Duodenal mucosa (tissue), 2 donors: ENCODE measurements at regions not wholly inside any gene's neighbourhood (a gene's known extent, or its start where the extent isn't known, plus 50 kb on each side); places are given as distances from the start of the nearest gene placed in this dataset.

Experiments
- H3K27ac ChIP-seq: one replicate; pipeline ENCODE4 v1.7.0; 2013; ENCODE audit warnings: low read depth, low read length
- H3K27me3 ChIP-seq, 2 donors: one replicate each; pipeline ENCODE4 v1.7.0; 2013; ENCODE audit warnings: low read length in 2 of 2, control low read depth in 1 of 2; ENCODE audit not compliant: insufficient read depth in 2 of 2, control insufficient read depth in 1 of 2
- H3K36me3 ChIP-seq, 2 donors: one replicate each; pipeline ENCODE4 v1.7.0; 2013; ENCODE audit warnings: low read length in 2 of 2, control low read depth in 1 of 2; ENCODE audit not compliant: insufficient read depth in 2 of 2, control insufficient read depth in 1 of 2
- H3K4me1 ChIP-seq, 2 donors: one replicate each; pipeline ENCODE4 v1.7.0; 2013; ENCODE audit warnings: low read length in 2 of 2, control low read depth in 1 of 2; ENCODE audit not compliant: insufficient read depth in 2 of 2, control insufficient read depth in 1 of 2
- H3K4me3 ChIP-seq, 2 donors: one replicate each; pipeline ENCODE4 v1.7.0; 2013; ENCODE audit warnings: low read length in 2 of 2, low read depth in 1 of 2
- H3K9ac ChIP-seq, 2 donors: one replicate each; pipeline ENCODE4 v1.7.0; 2013; ENCODE audit warnings: low read length in 2 of 2, low read depth in 1 of 2
- H3K9me3 ChIP-seq, 2 donors: one replicate each; pipeline ENCODE4 v1.7.0; 2013; ENCODE audit warnings: low read length in 2 of 2, control low read depth in 1 of 2; ENCODE audit not compliant: control insufficient read depth in 1 of 2

DNA sequence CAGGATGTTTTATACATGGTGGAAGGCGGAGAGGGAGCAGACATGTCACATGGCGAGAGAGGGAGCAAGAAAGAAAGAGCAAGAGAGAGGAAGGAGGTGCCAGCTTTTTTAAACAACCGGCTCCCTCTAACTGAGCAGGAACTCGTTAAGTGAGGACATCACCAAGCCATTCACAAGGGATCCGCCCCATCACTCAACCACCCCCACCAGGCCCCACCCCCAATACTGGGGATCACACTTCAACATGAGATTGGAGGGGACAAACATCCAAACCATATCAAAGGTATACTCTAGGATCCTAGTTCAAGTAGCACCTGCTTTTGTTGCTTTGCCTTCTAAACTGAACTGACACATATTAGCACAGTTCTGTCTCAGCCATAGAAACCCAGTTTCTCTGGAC, 141.9 kb upstream of the KLF14 start:
- no peaks in the 10 kb centered on the region for H3K9me3 ChIP-seq
- no peak overlapping the region for H3K4me3 ChIP-seq
- no peak overlapping the region for H3K27ac ChIP-seq
- no peaks in the 10 kb centered on the region for H3K27me3 ChIP-seq
- H3K36me3 ChIP-seq = peaks cover 19 to 52% of the 10 kb centered on the region in 2 donors
- no peaks in the 10 kb centered on the region for H3K4me1 ChIP-seq
- no peak overlapping the region for H3K9ac ChIP-seq

GRCh38 chr7:130877236-130877990, 143.4 kb upstream of the KLF14 start:
- Histone ChIP-seq H3K4me1 (no peaks in the 10 kb centered on the region), H3K27me3 (no peaks in the 10 kb centered on the region), H3K9me3 (no peaks in the 10 kb centered on the region), H3K4me3 (no peak overlapping the region), H3K9ac (no peak overlapping the region), H3K27ac (no peak overlapping the region), H3K36me3 (peaks cover 32 to 58% of the 10 kb centered on the region in 2 donors)

GRCh38 chr7:130877991-130878305, 143.9 kb upstream of the KLF14 start:
- Histone ChIP-seq H3K27ac (no peak overlapping the region), H3K4me3 (no peak overlapping the region), H3K9ac (no peak overlapping the region), H3K36me3 (peaks cover 37 to 58% of the 10 kb centered on the region in 2 donors), H3K4me1 (no peaks in the 10 kb centered on the region), H3K9me3 (no peaks in the 10 kb centered on the region), H3K27me3 (no peaks in the 10 kb centered on the region)

GRCh38 chr7:130878785-130879184, 144.8 kb upstream of the KLF14 start:
- Histone ChIP-seq H3K4me3 (no peak overlapping the region), H3K27me3 (no peaks in the 10 kb centered on the region), H3K9ac (no peak overlapping the region), H3K4me1 (no peaks in the 10 kb centered on the region), H3K27ac (no peak overlapping the region), H3K9me3 (no peaks in the 10 kb centered on the region), H3K36me3 (peaks cover 38 to 64% of the 10 kb centered on the region in 2 donors)

GRCh38 chr7:130879191-130879590, 145.2 kb upstream of the KLF14 start:
- no peaks in the 10 kb centered on the region for H3K27me3 ChIP-seq

GRCh38 chr7:130880668-130881067, 146.7 kb upstream of the KLF14 start:
- H3K27ac ChIP-seq = no peak overlapping the region

More at GRCh38 chr7:130879191-130879590, 145.2 kb upstream of the KLF14 start:
- H3K4me1 ChIP-seq = no peaks in the 10 kb centered on the region
- no peak overlapping the region for H3K4me3 ChIP-seq
- peaks cover 38 to 64% of the 10 kb centered on the region in 2 donors for H3K36me3 ChIP-seq
- no peak overlapping the region for H3K9ac ChIP-seq
- H3K9me3 ChIP-seq = no peaks in the 10 kb centered on the region
- no peak overlapping the region for H3K27ac ChIP-seq

GRCh38 chr7:130881091-130881798, 147.2 kb upstream of the KLF14 start:
- Histone ChIP-seq H3K4me1 (peaks cover 15 to 18% of the 10 kb centered on the region in 2 donors), H3K9me3 (no peaks in the 10 kb centered on the region), H3K36me3 (peaks cover 47 to 72% of the 10 kb centered on the region in 2 donors), H3K9ac (no peak overlapping the region), H3K4me3 (no peak overlapping the region), H3K27me3 (no peaks in the 10 kb centered on the region), H3K27ac (no peak overlapping the region)

More at GRCh38 chr7:130880668-130881067, 146.7 kb upstream of the KLF14 start:
- peaks cover 12 to 14% of the 10 kb centered on the region in 2 donors for H3K4me1 ChIP-seq
- H3K36me3 ChIP-seq = peaks cover 47 to 70% of the 10 kb centered on the region in 2 donors
- no peaks in the 10 kb centered on the region for H3K27me3 ChIP-seq
- H3K4me3 ChIP-seq = no peak overlapping the region
- no peaks in the 10 kb centered on the region for H3K9me3 ChIP-seq
- H3K9ac ChIP-seq = no peak overlapping the region

- Histone ChIP-seq H3K4me3 (no peak overlapping the region), H3K9ac (no peak overlapping the region), H3K27ac (no peak overlapping the region), H3K4me1 (peaks cover 20 to 24% of the 10 kb centered on the region in 2 donors), H3K27me3 (no peaks in the 10 kb centered on the region), H3K36me3 (peaks cover 47 to 71% of the 10 kb centered on the region in 2 donors), H3K9me3 (no peaks in the 10 kb centered on the region)
Observed at GRCh38 chr7:130881799-130882141, 147.8 kb upstream of the KLF14 start.

DNA sequence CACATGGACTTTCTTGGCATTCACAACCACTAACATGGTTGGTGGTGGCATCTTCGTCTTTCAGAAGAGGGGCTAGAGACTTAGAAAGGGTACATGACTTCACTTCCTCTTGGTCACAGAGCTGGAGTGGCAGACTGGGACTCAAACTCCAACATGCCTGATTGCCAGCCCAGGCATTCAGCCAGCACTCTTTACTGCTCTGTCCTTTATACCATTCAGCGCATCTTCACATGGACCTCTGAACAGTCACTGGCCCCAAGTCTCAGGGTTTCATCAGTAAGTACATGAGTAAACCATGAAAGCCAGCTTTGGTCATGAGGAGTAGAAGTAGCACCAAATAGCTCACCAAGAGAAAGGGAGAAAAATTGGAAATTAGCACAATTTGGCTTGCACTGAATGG, 148.4 kb upstream of the KLF14 start:
- Histone ChIP-seq H3K9ac (no peak overlapping the region), H3K27ac (no peak overlapping the region), H3K27me3 (no peaks in the 10 kb centered on the region), H3K4me3 (no peak overlapping the region), H3K36me3 (peaks cover 43 to 65% of the 10 kb centered on the region in 2 donors), H3K4me1 (peaks cover 25 to 30% of the 10 kb centered on the region in 2 donors), H3K9me3 (no peaks in the 10 kb centered on the region)

DNA sequence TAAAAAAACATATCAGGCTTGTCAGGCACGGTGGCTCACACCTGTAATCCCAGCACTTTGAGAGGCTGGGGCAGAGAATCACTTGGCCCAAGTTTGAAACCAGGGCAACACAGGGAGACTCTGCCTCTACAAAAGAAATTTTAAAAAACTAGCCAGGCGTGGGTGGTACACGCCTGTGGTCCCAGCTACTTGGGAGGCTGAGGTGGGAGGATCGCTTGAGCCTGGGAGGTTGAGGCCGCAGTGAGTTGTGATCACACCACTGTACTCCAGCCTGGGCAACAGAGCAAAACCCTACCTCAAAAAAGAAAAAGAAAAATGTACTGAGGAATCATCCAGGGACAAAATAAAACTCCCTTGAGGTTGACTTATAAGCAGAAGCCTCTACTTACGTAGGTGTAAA, 149.9 kb upstream of the KLF14 start:
- no peak overlapping the region for H3K27ac ChIP-seq
- no peaks in the 10 kb centered on the region for H3K27me3 ChIP-seq
- no peak overlapping the region for H3K9ac ChIP-seq
- H3K36me3 ChIP-seq = peaks cover 37 to 59% of the 10 kb centered on the region in 2 donors
- H3K4me3 ChIP-seq = no peak overlapping the region
- H3K9me3 ChIP-seq = no peaks in the 10 kb centered on the region
- H3K4me1 ChIP-seq = peaks cover 34 to 45% of the 10 kb centered on the region in 2 donors
